ENCODE measurements at regions not wholly inside any gene's neighbourhood (a gene's known extent, or its start where the extent isn't known, plus 50 kb on each side); places are given as distances from the start of the nearest gene placed in this dataset.

DNA sequence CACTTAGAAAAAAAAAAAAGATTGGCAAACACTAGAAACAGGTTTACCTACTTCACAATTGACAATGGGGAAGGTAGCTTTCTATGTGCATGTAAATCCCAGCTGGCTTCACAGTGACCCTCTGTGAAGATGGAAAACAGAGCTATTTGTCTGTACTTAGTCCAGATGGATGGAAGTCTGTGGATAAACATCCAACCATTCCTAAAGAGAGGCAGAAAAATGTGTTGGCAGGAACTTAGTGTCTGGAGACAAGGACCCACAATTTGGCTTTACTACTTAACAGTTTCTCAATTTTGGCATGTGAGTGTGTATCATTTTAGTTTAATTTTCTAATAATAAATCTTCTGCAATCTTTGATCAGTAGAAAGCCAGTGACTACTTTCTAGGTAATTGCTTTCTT lies 154.4 kb downstream of the RAD51AP2 start:
- no peak for DNase-seq (ENCODE audit: low read depth)

DNA sequence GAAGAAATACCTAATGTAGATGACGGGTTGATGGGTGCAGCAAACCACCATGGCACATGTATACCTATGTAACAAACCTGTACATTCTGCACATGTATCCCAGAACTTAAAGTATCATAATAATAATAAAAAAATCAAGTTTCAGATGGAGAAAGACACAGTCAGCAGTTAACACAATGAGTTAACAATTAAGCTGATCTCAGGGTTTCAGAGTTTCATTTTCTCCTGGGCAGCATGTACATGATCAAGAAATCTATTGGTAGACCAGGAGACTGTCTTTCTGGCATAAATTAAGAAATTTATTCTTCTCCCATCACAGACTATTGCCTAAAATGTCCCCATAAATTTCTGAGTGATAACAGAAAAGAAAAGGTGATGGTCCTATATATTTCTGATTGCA lies 155.3 kb downstream of the RAD51AP2 start:
- DNase-seq (ENCODE audit: low read depth), result no peak

DNA sequence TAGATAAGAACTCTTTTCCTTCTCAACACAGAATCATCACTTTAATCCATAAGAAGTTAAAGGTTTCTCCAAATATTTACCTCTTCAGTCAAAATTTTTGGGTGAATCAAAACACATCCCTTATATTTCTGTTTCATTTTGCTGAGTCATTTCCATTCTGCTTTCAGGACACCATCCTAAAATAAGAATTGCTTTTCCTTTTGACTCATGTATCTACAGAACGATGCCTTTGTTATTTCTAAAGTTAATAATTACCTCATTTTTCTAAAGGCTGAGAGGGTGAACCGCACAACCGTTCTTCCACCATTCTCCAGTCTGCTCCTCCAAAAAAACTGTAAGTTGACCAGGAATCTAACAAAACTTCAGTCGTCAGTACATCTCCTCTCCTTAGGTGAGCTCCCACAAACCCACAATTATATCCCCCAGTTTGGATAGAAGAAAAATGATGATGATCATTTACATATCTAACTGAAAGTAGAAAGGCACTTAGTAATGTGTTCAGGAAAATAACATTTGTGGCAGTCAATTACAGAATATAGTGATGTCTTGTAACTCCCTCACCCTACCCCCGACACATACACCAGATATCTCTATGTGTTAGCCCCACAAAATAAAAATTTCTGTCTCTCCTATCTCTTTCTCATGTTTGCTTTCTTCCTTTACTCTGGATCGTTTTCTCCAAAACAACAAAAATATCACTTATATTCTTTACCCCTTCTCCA lies 162.5 kb downstream of the RAD51AP2 start:
- DNase-seq (ENCODE audit: low read depth), result no peak

DNA sequence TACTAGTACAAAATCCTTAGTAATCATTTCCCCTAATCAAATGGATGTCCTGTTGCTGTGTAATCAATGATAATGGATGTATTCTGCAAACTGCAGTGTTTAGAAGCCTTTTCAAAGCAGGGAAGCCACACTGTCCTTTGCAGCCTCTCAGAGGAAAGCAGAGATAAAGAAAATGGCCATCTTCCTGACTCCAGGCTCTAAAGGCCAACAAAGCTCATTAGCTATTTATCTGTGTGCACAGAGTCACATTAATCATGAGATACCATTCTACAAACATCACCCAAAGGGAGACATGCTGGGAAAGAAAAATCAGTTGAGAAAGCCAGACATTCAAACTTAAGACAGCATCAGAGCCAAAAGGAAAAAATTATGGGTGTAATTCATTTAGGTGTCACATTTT lies 165.0 kb downstream of the RAD51AP2 start:
- no peak for DNase-seq (ENCODE audit: low read depth)

DNA sequence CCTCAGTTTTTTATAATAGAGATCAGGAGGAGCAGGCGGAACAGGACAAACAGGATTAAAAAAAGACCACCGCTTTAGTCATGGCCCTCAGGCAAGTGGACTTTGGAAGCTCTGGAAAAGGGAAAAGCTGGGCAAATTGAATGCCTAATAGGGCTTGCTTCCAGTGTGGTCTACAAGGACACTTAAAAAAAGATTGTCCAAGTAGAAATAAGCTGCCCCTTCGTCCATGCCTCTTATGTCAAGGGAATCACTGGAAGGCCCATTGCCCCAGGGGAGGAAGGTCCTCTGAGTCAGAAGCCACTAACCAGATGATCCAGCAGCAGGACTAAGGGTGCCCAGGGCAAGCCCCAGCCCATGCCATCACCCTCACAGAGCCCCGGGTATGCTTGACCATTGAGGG lies 175.5 kb downstream of the RAD51AP2 start:
- peak; percentile 5 for DNase-seq (ENCODE audit: low read depth)

DNA sequence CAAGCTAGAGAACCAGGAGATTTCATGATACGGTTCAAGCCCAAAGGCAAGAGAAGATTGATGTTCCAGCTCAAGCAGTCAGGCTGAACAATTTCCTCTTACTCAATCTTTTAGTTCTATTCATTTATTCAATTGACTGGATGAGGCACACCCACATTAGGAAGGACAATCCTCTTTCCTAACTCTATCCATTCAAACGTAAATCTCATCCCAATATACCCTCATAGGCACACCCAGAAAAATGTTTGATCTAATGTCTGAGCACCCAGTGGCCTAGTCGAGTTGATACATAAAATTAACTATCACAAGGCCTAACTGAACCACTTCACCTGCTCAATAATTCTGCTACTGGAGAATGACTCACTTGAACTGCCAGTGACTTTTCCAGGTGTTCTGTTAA lies 180.7 kb downstream of the RAD51AP2 start:
- DNase-seq (ENCODE audit: low read depth), result no peak

DNA sequence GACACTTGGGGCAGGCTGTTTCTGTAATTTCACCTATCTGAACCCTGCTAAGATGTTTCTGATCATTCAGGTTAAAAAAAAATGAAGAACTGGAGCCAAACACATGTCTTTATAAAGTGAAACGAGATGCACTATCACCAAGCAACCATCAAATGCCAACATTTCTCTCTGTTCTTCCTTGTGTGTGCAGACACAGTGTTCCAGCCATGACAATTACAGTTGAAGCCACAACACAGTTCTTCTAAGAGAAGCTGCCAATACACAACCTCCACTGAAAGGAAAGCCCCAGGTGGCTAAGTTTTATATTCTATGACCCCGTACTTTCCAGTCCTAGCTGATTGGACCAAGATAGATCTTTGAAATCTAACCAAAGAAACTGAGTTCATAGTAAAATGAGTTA lies 181.8 kb downstream of the RAD51AP2 start:
- no peak for DNase-seq (ENCODE audit: low read depth)

DNA sequence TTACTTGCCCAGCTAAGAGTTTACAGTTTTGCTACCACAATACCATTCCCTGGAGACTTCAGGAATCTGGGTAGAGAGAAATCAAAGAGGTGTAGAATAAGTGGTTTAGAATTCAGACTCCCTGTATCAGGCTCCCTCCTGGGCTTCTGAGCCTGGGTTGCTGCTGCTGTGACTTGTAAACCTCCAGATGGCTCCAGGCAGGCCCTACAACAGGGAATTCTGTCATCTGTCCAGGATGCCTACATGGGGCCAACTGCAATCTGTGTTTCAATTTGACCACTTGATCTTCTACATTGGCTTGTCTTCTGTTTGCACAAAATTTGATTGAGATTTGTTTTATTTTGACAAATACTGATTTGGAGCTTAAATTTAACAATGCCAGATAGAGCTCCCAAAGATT lies 183.9 kb downstream of the RAD51AP2 start:
- no peak for DNase-seq (ENCODE audit: low read depth)

DNA sequence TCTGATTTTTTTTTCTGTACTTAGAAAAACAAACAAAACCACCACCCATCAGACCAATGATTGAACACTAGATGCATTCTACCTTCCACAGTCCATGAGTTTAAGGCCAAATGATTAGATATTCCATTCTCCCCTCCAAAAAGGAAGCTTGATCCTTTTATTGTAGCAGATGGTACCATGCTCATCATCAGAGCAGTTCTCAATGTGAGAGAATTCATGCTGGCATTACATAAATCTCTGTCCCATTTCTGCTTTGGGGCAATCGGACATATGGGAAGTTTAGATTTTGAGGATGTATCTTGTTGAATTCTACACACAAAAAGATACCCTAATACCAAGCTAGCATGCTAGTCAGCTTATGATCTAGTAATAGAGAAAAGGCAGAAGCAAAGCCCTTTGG lies 186.6 kb downstream of the RAD51AP2 start:
- DNase-seq (ENCODE audit: low read depth), result no peak

DNA sequence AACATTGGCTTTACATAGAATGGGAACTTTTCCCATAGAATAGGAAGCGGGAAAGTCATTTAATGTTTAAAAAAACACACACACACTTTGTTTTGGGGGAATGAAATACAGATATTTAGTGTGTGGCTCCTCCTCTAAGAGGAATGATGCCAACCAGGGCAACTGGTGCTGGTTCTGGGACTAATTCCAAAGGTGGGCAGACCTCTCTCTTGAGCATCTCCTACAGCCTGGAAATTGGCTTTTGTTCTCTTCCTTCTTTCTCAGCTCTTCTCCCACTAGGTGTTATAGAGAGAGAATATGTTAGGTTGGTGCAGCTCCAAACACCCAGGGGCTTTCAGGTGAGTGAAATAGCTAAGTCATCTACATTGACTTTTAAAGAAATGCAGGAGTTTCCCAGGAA lies 190.1 kb downstream of the RAD51AP2 start:
- DNase-seq (ENCODE audit: low read depth), result no peak

DNA sequence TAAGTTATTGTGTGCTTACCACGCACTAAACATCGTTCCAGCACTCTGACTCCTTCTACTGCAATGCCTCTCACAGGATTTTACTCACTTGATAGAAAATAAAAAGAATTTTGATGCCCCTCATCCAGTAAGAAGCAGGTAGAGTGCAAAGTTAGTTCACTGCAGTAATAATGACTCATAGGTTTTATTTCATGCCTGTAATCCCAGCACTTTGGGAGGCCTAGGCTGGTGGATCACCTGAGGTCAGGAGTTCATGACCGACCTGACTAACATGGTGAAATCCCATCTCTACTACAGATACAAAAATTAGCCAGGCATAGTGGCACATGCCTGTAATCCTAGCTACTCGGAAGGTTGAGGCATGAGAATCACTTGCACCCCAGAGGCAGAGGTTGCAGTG lies 190.6 kb downstream of the RAD51AP2 start:
- DNase-seq (ENCODE audit: low read depth), result no peak

DNA sequence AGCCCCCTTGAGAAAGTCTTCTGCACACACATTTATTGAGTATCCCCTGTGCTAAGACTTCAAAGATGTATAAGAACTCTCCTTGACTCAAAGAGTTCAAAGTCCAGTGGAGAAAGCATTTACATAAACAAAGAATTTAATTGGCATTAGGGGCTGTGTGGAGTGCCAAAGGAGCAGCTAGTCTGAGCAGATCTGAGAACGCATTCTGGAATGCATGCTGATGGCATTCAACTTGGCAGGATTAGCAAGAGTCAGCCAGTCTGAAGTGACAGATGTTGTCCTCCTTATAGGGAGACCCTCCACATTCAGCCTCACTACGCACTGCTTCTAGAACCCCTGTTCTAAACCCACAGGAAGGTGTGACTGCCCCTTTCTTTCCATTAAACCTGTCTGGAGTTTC lies 191.5 kb downstream of the RAD51AP2 start:
- no peak for DNase-seq (ENCODE audit: low read depth)

DNA sequence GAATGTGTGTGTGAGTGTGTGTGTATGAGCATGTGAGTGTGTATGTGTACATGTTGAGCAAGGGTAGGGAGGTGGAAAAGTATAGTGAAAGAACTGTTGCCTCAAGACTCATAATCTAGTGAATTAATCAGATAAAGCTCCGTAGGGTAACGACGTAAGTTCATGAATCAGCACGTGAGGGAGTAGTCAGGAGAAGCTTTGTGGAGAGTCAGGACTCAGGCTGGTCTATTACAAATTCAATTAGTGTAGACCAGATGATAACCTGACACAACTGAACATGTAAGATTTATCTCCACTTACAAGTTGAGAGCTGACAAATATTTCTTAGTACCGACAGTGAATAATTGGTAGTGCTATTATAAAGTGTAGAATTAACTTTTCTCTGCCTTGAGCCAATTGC lies 194.5 kb downstream of the RAD51AP2 start:
- no peak for DNase-seq (ENCODE audit: low read depth)

DNA sequence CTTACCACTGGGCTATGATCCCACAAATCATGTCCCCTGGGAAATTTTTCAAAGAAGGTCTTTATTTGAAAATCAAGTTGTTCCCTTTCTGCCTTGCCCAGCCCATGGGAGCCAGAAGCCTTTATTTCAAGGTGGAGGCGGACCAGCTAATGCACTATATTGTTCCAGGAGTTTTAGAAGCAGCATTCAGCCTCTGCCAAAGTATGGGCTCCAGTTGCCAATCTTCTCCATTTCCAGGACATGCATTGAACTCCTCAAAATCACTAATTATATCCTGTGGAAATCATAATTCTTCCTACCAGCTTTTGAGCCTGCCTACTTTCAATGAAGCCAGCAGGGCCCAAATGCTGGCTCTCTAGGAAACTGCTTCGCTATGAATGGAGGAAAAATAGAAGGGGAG lies 195.8 kb downstream of the RAD51AP2 start:
- no peak for DNase-seq (ENCODE audit: low read depth)

DNA sequence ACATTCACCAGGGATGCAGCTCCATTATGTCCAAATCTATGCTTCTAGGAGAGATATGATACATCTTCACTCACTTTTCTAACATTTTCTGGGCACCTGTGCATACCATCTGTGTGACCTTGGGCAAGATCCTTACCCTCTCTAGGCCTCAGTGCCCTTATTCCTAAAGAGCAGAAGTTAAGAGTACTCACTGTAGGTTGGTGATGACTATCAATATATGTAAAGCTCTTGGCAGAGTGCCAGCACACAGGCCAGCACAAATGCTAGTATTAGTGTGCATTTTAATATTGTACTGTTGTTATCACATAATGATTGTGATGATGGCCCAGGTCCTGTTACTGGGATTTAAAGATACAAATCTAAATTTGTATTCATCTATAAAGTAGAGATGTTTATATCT lies 199.2 kb downstream of the RAD51AP2 start:
- DNase-seq (ENCODE audit: low read depth), result no peak

DNA sequence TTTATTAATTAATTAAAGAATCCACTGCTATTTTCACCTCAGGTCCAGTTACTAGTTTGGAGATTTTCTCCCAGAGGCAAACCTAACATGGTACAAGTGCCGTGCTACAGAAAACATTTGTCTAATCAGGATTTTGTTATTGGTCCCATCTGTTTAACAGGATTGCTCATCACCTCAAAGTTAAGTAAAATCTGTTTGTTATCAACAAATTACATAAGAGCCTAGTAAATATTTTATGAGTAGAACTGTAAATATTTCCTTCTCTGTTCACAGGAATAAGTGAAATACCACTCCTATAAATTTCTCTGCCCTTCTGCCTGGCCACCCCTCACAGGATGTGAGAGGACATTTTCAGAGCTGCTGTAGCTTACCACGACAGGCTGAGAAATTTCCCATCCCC lies 200.2 kb downstream of the RAD51AP2 start:
- no peak for DNase-seq (ENCODE audit: low read depth)

DNA sequence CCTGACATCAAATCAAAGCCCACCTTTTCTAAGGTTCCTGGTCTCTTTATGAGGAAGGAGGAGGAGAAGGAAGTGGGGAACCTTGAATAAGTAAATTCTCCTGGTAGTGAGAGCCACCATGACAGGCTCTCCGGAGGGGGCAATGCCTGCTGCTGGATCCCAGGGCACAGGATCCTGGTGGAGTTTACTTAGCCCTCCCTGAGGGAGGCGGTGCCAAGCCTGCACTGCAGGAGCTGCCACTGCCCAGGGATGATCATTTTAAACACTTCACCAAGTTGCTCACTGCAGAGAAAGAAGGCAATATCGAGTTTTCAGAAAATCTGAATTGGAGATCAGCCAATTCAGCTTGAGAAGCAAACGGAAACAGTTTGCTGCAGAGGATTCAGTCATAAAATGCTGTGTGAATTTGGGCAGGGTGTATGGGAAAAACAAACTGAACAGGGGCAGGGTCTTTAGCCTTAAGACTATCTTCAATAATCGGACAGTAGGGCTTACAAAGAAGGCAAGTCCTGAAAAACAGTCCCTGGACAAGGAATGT lies 200.7 kb downstream of the RAD51AP2 start:
- DNase-seq (ENCODE audit: low read depth), result no peak

DNA sequence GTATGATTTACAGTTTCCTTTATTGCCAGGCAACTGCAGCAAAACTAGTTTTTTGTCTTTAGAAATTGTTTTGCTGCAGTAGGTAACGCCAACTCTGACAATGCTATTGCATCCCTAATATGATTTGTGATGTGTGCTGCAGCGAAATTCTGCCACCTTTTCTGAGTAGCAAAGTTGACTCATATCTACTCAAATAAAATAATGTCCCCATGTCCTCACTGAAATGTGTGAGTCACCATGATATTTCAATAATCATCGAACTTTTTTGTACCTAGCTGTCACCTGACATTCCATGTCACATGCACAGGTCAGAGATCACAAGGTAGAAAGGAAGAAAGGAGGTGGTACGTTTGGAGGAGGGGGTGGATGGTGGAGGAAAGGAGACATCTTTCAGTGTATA lies 205.0 kb downstream of the RAD51AP2 start:
- no peak for DNase-seq (ENCODE audit: low read depth)

DNA sequence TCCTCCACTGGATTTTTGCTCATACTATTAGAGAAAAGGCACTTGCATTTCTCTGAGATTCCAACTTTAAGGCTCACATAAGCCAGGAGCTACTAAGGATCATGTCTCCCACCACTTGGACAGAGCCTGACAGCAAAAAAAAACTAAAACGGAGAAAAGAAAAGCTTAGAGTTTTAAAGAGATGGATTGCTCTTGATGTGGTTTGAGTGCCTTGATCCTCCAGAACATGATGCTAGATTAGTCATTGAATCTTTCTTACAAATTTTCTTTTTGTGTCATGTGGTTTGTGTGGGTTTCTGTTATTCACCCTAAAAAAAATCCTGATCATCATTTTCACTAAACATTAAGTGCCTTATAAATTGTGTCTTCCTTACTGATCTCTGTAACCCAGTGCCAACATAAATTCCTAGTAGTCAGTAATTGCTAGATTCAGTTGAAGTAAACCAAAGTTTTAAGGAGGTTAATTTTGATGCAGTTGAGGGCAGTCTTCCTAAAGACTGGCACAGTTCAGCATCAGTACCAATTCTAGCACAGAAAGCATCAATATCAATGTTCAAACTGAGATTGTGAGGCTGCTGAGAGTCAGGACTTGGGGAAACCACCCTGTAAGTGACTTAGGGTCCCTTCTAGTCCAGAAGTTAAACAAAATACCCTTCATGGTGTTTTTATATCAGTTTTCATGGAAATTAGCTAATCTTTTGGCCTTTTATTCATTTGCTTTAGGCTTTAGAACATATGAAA lies 206.3 kb downstream of the RAD51AP2 start:
- peak; percentile 18 for DNase-seq (ENCODE audit: low read depth)

DNA sequence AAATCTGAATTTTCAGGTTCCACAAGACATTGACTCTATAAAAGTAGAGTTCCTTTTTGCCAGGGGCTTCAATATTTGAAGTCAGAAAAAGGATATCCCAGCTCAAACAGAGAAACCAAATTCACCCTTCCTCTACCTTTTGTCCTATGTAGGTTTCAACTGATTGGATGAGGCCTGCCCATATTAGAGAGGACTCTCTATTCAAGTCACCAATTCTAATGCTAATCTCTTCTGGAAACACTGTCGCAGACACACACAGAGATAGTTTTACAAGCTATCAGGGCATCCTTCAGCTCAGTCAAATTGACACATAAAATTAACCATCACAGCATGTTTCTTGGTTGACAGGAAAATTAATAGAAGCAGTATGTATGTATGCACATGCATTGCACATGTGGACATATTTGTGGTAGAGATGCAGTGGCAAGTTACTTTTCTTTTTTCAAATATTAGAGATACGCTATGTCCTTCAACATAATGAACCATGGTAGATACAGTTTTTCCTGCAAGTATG lies 207.1 kb downstream of the RAD51AP2 start:
- no peak for DNase-seq (ENCODE audit: low read depth)

DNA sequence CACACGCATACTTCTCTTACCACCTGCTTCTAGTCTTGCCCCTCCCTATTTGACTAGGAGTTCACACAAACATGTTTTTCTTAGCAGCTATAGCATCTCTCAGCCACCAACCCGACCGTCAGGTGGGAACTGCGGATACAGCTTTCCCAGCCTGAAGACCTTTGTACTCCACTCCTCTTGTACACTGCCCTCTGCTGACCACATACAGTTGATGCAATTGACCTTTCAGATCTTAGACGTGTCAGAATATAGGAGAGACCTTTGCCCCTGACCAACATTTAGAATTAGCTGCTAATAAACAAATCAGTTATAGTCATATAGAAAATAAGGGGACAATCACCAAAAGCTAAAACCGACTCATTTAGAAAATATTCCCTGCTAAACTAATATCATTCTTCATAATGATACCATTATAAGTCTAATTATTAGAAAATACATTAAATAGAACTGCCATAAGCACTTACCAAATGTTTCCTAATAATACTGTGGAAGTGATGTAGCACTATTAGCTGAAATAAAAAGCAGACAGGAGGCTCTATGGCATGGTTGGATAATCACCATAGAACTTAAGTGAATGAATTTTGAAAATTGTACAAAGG lies 208.4 kb downstream of the RAD51AP2 start:
- peak; percentile 45 for DNase-seq (ENCODE audit: low read depth)

DNA sequence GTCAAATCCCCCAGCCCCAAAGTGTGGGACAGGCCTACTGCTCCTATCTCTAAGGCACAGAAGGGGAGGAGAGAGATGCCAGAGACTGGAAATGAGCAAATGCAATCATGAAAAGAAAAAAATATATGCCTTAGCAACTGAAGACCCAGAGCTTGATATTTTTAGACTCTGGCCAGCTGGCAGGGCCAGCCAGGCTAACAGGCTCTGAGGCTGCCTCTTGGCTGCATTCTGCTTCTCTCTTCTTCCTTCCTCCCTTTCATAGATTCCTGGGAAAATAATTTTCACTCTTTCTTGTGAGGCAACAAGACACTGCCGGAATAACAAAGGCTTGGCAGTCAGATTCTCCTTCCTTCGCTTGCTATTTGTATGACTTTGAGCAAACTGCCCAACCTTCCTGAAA lies 209.1 kb downstream of the RAD51AP2 start:
- DNase-seq (ENCODE audit: low read depth), result peak; percentile 17

DNA sequence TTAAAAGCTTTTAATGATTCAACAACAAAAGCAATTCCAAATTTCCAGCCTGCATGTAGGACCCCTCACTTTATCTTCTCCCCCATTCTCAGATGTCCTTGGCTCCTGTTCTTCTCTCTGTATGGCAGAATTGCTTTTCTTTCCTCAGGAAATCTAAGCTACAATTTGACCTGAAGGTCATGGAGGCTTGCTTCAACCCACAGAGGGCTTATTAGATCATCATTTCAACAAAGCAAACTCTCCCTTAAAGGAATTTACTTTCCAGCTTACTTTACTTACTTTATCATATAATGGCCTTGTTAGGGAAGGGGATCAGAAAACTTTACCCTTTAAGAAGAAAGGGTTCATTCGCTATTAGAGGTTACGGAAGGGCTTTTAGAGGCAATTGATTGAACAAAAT lies 211.5 kb downstream of the RAD51AP2 start:
- DNase-seq (ENCODE audit: low read depth), result no peak

All from RPMI7951 (cell line).